Spleen (tissue), 11 donors: ENCODE measurements at regions not wholly inside any gene's neighbourhood (a gene's known extent, or its start where the extent isn't known, plus 50 kb on each side); places are given as distances from the start of the nearest gene placed in this dataset.

Experiments
- DNase-seq: peaks from one replicate; pipeline ENCODE4 v3.0.0-alpha.2; 2020
- H3K27ac ChIP-seq, 8 donors: fragments of 200-600 bp; sonication (generic) in 7 of 8; 1 replicate in 4 of 8; 2 replicates in 4 of 8; pipeline versions ENCODE4 v1.5.0 to v1.8.0; 2016 to 2021; ENCODE audit warnings: inconsistent platforms in 4 of 8, mild to moderate bottlenecking in 4 of 8, moderate library complexity in 1 of 8
- H3K27me3 ChIP-seq, 7 donors: fragments of 200-600 bp; sonication (generic) in 6 of 7; replicated peaks in 1 of 7; 1 replicate in 4 of 7; 2 replicates in 3 of 7; pipeline versions ENCODE4 v1.5.0 to v1.8.0; 2016 to 2021; ENCODE audit warnings: inconsistent platforms in 3 of 7, mild to moderate bottlenecking in 1 of 7
- H3K36me3 ChIP-seq, 6 donors: fragments of 200-600 bp; sonication (generic) in 5 of 6; 1 replicate in 4 of 6; 2 replicates in 2 of 6; pipeline versions ENCODE4 v1.5.0 to v1.8.0; 2016 to 2021; ENCODE audit warnings: inconsistent platforms in 2 of 6
- H3K4me1 ChIP-seq, 6 donors: fragments of 200-600 bp; sonication (generic) in 5 of 6; 1 replicate in 3 of 6; 2 replicates in 3 of 6; pipeline versions ENCODE4 v1.5.0 to v1.8.0; 2016 to 2021; ENCODE audit warnings: inconsistent platforms in 3 of 6
- H3K4me3 ChIP-seq, 8 donors: fragments of 200-600 bp; sonication (generic) in 7 of 8; 1 replicate in 4 of 8; 2 replicates in 4 of 8; pipeline versions ENCODE4 v1.5.0 to v1.8.0; 2016 to 2021; ENCODE audit warnings: inconsistent platforms in 4 of 8, mild to moderate bottlenecking in 4 of 8, moderate library complexity in 2 of 8
- H3K9me3 ChIP-seq, 8 donors: fragments of 200-600 bp; sonication (generic) in 7 of 8; 1 replicate in 4 of 8; 2 replicates in 4 of 8; pipeline versions ENCODE4 v1.5.0 to v1.8.0; 2016 to 2021; ENCODE audit warnings: inconsistent platforms in 4 of 8
- POLR2A ChIP-seq, 3 donors: fragments of 450-650 bp; IDR thresholded peaks; one replicate each; pipeline ENCODE4 v1.5.1; 2017; ENCODE audit warnings: antibody characterized with exemption in 3 of 3, mild to moderate bottlenecking in 1 of 3
- POLR2AphosphoS5 ChIP-seq, 3 donors: sonication (generic); formaldehyde crosslinking; IDR thresholded peaks; one replicate each; pipeline ENCODE4 v1.5.1; 2017; ENCODE audit warnings: antibody characterized with exemption in 3 of 3
- whole genome bisulfite sequencing, 5 donors: extraction: QIAGEN DNeasy Blood & Tissue Kit in 3 of 5; methylation state at CpG; one replicate each; pipeline versions ENCODE4 v1.1.5 to v1.1.7; 2013 to 2018; 5-methylcytosine and 5-hydroxymethylcytosine counted together
- intact Hi-C: fragments of 100-400 bp; cut with DNase I; formaldehyde crosslinking; loops from one replicate; pipeline ENCODE4 v1.15.0; 2023; ENCODE audit warnings: low total_unique reads
- TF ChIP-seq, protein P1 (sequence below), 11 experiments: fragments of 200-600 bp in 7 of 11; fragments of 450-650 bp in 4 of 11; sonication (generic) in 4 of 11; IDR thresholded peaks in 8 of 11; conservative IDR thresholded peaks in 3 of 11; 1 replicate in 7 of 11; 2 replicates in 4 of 11; pipeline versions ENCODE4 v1.4.0 to v1.8.0; 2016 to 2021; ENCODE audit warnings: antibody characterized with exemption in 11 of 11, inconsistent platforms in 4 of 11, mild to moderate bottlenecking in 1 of 11
- donor health status: healthy with polysubstance abuse.
- donor health status: DM: no; HTN: no; CAD: no; lungs with moderate emphysema.
- donor health status: DM: no; HTN: no; CAD: no.
- donor health status: Bipolar disorder and iron deficiency.
- donor health status: healthy.
- donor health status: DM: no; HTN: no; CAD: no.
- donor health status: DM: yes; HTN: yes; CAD: no.

DNA sequence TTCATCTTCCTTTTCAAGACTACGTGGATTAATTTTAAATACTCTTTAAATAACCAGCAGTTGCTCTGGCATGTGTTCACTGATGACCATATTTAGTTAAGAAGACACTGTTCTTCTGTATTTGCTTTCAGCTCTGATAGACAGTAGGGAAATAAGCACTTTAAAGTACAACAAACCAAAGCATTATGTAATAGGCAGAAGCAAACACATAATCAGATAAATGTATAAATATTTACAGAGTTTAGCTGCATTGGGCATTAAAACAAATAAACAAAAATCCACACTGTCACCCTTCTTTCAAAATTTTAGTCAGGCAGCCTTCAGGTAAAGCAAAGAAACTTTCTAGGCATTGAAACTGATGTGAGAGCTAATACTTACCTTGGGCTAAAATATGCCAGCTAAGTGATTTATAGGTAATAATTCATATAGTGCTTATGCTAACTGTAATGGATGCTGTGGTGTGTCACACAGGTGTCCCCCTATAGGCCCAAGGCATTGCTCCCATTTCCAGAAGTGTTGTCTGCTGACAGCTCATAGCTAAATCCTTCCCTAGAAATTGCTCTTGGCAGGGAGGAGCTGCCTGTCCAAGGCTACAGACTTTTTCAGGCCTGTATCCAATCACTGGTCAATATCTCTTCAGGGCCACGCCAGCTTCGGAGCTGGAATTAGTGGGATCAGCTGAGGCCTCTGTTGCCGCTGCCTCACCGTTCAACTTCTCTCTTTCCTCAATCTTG lies 111.5 kb upstream of the CITED2 start:
- H3K27me3 ChIP-seq, result no peaks in the 10 kb centered on the region
- peaks cover 0 to 12% (median 0%) of the 10 kb centered on the region in 6 donors for H3K4me1 ChIP-seq
- intact Hi-C loops, result no loop called here
- H3K4me3 ChIP-seq, result no peak overlapping the region
- no peaks in the 10 kb centered on the region for H3K36me3 ChIP-seq
- 77 to 93% (median 83%) methylated on average over 5 of the region's 5 CpGs for WGBS, 5 donors
- no peak for TF ChIP-seq POLR2AphosphoS5 (IDR thresholded peaks at IDR 0.05)
- TF ChIP-seq, protein P1, sequence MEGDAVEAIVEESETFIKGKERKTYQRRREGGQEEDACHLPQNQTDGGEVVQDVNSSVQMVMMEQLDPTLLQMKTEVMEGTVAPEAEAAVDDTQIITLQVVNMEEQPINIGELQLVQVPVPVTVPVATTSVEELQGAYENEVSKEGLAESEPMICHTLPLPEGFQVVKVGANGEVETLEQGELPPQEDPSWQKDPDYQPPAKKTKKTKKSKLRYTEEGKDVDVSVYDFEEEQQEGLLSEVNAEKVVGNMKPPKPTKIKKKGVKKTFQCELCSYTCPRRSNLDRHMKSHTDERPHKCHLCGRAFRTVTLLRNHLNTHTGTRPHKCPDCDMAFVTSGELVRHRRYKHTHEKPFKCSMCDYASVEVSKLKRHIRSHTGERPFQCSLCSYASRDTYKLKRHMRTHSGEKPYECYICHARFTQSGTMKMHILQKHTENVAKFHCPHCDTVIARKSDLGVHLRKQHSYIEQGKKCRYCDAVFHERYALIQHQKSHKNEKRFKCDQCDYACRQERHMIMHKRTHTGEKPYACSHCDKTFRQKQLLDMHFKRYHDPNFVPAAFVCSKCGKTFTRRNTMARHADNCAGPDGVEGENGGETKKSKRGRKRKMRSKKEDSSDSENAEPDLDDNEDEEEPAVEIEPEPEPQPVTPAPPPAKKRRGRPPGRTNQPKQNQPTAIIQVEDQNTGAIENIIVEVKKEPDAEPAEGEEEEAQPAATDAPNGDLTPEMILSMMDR (IDR thresholded peaks at IDR 0.05 in 8 of 11, conservative IDR thresholded peaks at IDR 0.05 in 3 of 11), result no peak
- TF ChIP-seq POLR2A (IDR thresholded peaks at IDR 0.05), result no peak
- DNase-seq, result no peak
- no peak overlapping the region for H3K27ac ChIP-seq
- no peaks in the 10 kb centered on the region for H3K9me3 ChIP-seq

DNA sequence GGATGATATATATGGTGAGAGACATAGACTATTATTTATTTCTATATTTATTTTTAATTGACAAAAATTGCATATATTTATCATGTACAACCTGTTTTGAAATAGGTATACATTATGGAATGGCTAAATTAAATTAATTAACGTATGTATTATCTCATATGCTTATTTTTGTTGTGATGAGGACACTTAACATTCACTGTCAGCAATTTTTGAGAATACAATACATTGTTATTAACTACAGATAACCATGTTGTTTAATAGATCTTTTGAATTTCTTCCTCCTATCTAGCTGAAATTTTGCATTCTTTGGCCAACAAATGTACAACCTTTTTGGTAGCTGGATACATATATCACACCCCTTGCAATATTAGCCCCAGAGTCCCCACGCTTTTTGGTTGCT lies 110.7 kb upstream of the CITED2 start:
- Histone ChIP-seq H3K36me3 (no peaks in the 10 kb centered on the region), H3K27me3 (no peaks in the 10 kb centered on the region), H3K4me3 (no peak overlapping the region), H3K27ac (no peak overlapping the region), H3K4me1 (peaks cover 0 to 7% (median 0%) of the 10 kb centered on the region in 6 donors), H3K9me3 (no peaks in the 10 kb centered on the region)
- WGBS, 5 donors, result 49 to 73% (median 69%) methylated on average over 2 of the region's 2 CpGs
- intact Hi-C loops, result no loop called here
- TF ChIP-seq, protein P1 (IDR thresholded peaks at IDR 0.05 in 8 of 11, conservative IDR thresholded peaks at IDR 0.05 in 3 of 11), result no peak
- TF ChIP-seq POLR2AphosphoS5 (IDR thresholded peaks at IDR 0.05) (no peak), POLR2A (IDR thresholded peaks at IDR 0.05) (no peak)
- no peak for DNase-seq

DNA sequence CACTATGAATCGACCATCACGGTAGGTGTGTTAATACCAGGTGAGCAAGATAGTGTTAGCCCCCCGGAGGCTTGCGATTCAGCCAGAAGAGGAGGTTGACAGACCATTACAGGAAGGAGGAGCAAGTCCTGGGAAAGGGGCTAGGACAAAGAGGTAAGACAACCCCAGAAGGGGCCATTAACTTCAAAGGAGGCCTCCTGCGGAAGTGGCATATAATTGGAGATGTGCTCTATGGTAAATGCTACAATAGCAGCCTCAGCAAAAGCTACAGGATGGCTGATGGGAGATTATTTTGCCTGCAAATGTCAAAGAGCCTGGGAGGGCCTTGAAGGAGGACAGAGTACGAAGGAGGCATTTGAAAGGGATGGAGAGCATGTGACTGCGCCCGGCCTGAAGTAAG lies 108.6 kb upstream of the CITED2 start:
- Histone ChIP-seq H3K9me3 (no peaks in the 10 kb centered on the region), H3K27ac (no peak overlapping the region), H3K27me3 (no peaks in the 10 kb centered on the region), H3K4me3 (no peak overlapping the region), H3K36me3 (no peaks in the 10 kb centered on the region), H3K4me1 (peaks cover 0 to 5% (median 0%) of the 10 kb centered on the region in 6 donors)
- no peak for DNase-seq
- no peak for TF ChIP-seq POLR2A (IDR thresholded peaks at IDR 0.05)
- WGBS, 5 donors, result 93 to 99% (median 95%) methylated on average over 8 of the region's 8 CpGs
- intact Hi-C loops, result no loop called here

DNA sequence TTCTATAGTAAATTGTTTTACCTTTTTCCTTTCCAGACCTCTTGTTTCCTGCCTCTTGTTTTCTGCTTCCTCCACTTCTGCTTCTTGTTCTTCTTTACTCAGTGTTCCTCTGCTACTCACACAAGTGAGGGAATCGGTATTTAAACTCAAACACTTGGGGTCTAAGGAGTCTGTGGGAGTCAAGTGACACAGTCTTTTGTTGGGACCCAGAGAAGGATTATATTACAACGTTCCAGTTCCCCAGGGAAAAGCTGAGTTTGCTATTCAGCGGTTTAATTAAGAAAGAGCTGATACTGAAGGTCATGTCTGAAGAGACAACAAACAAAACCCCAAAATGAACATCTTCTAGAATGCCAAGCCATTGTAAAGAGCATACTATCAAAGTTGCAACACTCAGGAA lies 107.8 kb upstream of the CITED2 start:
- Histone ChIP-seq H3K4me1 (peaks cover 0 to 5% (median 0%) of the 10 kb centered on the region in 6 donors), H3K27ac (no peak overlapping the region), H3K27me3 (no peaks in the 10 kb centered on the region), H3K4me3 (no peak overlapping the region), H3K9me3 (no peaks in the 10 kb centered on the region), H3K36me3 (no peaks in the 10 kb centered on the region)
- intact Hi-C loops, result no loop called here
- WGBS, 5 donors, result 26 to 35% (median 29%) methylated on average over 3 of the region's 3 CpGs
- TF ChIP-seq, protein P1 (IDR thresholded peaks at IDR 0.05 in 8 of 11, conservative IDR thresholded peaks at IDR 0.05 in 3 of 11), result no peak
- TF ChIP-seq POLR2AphosphoS5 (IDR thresholded peaks at IDR 0.05), result no peak
- TF ChIP-seq POLR2A (IDR thresholded peaks at IDR 0.05), result no peak
- no peak for DNase-seq
